HG03097 (cell line): ENCODE measurements at regions not wholly inside any gene's neighbourhood (a gene's known extent, or its start where the extent isn't known, plus 50 kb on each side); places are given as distances from the start of the nearest gene placed in this dataset.

ENCODE experiments used
- ATAC-seq: cut with Tn5 transposase; IDR thresholded peaks from one replicate; pipeline ENCODE4 v1.9.1; 2021; ENCODE audit not compliant: unreplicated experiment, low FRiP score

- ATAC-seq: no peak
Measured at GRCh38 chr13:107713314-107713713, 502.0 kb downstream of the LIG4 start.

- no peak for ATAC-seq
Measured at GRCh38 chr13:107712145-107712860, 503.0 kb downstream of the LIG4 start.

- no peak for ATAC-seq
Measured at GRCh38 chr13:107690181-107690580, 525.2 kb downstream of the LIG4 start.

- ATAC-seq: no peak
Measured at GRCh38 chr13:107685876-107686275, 529.5 kb downstream of the LIG4 start.

GRCh38 chr13:107681600-107681999 is 533.7 kb downstream of the LIG4 start:
- ATAC-seq: no peak

GRCh38 chr13:107680115-107680514 is 535.2 kb downstream of the LIG4 start:
- ATAC-seq: no peak

GRCh38 chr13:107678075-107678689 is 537.2 kb downstream of the LIG4 start:
- ATAC-seq: no peak

- no peak for ATAC-seq
Measured at GRCh38 chr13:107675847-107676550, 539.3 kb downstream of the LIG4 start.

GRCh38 chr13:107669391-107669993 is 545.8 kb downstream of the LIG4 start:
- no peak for ATAC-seq

- ATAC-seq: no peak
Measured at GRCh38 chr13:107665926-107666458, 549.3 kb downstream of the LIG4 start.

- peak; percentile 73 for ATAC-seq
Measured at GRCh38 chr13:107650081-107650701, 565.1 kb downstream of the LIG4 start.

- ATAC-seq: no peak
Measured at GRCh38 chr13:107649079-107649478, 566.3 kb downstream of the LIG4 start.

GRCh38 chr13:107644136-107644535 is 571.2 kb downstream of the LIG4 start:
- no peak for ATAC-seq

GRCh38 chr13:107643615-107644014 is 571.7 kb downstream of the LIG4 start:
- no peak for ATAC-seq

GRCh38 chr13:107642831-107643230 is 572.5 kb downstream of the LIG4 start:
- ATAC-seq: no peak

GRCh38 chr13:107641574-107641973 is 573.8 kb downstream of the LIG4 start:
- ATAC-seq: no peak

- ATAC-seq: no peak
Measured at GRCh38 chr13:107625648-107626047, 589.7 kb downstream of the LIG4 start.

GRCh38 chr13:107617527-107617926 is 597.8 kb downstream of the LIG4 start:
- no peak for ATAC-seq

- ATAC-seq: no peak
Measured at GRCh38 chr13:107612376-107612775, 603.0 kb downstream of the LIG4 start.

GRCh38 chr13:107608736-107609135 is 606.6 kb downstream of the LIG4 start:
- no peak for ATAC-seq

- no peak for ATAC-seq
Measured at GRCh38 chr13:107600971-107601370, 614.4 kb downstream of the LIG4 start.
